GM12864 (cell line): ENCODE measurements at regions not wholly inside any gene's neighbourhood (a gene's known extent, or its start where the extent isn't known, plus 50 kb on each side); places are given as distances from the start of the nearest gene placed in this dataset.
A peak's percentile ranks its signal among the peaks of the same experiment; 100 is the strongest.
"Not testable (repeated sequence)": the region's sequence is repeated elsewhere in the genome, so short reads cannot be mapped to it uniquely, and the experiment has no call there.

Experiments used
- DNase-seq: peaks from one replicate; pipeline ENCODE4 v3.0.0-alpha.2; 2011; ENCODE audit warnings: low read depth
- H3K4me3 ChIP-seq: 2 replicates; pipeline ENCODE4 v1.5.1; 2011; ENCODE audit warnings: mild to moderate bottlenecking, low read depth, low read length, control low read depth
- TF ChIP-seq, protein P1 (sequence below): IDR thresholded peaks from 2 replicates; pipeline ENCODE4 v1.5.1; 2011; ENCODE audit warnings: low read depth, mild to moderate bottlenecking, moderate library complexity, low read length, control low read depth, inconsistent platforms; ENCODE audit errors: missing control alignments

- H3K4me3 ChIP-seq: no peak overlapping the region
- TF ChIP-seq, protein P1, sequence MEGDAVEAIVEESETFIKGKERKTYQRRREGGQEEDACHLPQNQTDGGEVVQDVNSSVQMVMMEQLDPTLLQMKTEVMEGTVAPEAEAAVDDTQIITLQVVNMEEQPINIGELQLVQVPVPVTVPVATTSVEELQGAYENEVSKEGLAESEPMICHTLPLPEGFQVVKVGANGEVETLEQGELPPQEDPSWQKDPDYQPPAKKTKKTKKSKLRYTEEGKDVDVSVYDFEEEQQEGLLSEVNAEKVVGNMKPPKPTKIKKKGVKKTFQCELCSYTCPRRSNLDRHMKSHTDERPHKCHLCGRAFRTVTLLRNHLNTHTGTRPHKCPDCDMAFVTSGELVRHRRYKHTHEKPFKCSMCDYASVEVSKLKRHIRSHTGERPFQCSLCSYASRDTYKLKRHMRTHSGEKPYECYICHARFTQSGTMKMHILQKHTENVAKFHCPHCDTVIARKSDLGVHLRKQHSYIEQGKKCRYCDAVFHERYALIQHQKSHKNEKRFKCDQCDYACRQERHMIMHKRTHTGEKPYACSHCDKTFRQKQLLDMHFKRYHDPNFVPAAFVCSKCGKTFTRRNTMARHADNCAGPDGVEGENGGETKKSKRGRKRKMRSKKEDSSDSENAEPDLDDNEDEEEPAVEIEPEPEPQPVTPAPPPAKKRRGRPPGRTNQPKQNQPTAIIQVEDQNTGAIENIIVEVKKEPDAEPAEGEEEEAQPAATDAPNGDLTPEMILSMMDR: no peak
- no peak for DNase-seq
These were observed 111.3 kb downstream of the OR2B2 start for GRCh38 chr6:27800731-27801373.

GRCh38 chr6:27797960-27798359 lies 114.2 kb downstream of the OR2B2 start:
- H3K4me3 ChIP-seq: no peak overlapping the region
- no peak for DNase-seq
- TF ChIP-seq, protein P1: no peak

- not testable (repeated sequence) for DNase-seq, H3K4me3 ChIP-seq
These were observed 115.3 kb downstream of the OR2B2 start for GRCh38 chr6:27796736-27797481.

GRCh38 chr6:27795697-27796494 lies 116.3 kb downstream of the OR2B2 start:
- no peak overlapping the region for H3K4me3 ChIP-seq
- TF ChIP-seq, protein P1: peak; percentile 66
- DNase-seq: no peak

DNA sequence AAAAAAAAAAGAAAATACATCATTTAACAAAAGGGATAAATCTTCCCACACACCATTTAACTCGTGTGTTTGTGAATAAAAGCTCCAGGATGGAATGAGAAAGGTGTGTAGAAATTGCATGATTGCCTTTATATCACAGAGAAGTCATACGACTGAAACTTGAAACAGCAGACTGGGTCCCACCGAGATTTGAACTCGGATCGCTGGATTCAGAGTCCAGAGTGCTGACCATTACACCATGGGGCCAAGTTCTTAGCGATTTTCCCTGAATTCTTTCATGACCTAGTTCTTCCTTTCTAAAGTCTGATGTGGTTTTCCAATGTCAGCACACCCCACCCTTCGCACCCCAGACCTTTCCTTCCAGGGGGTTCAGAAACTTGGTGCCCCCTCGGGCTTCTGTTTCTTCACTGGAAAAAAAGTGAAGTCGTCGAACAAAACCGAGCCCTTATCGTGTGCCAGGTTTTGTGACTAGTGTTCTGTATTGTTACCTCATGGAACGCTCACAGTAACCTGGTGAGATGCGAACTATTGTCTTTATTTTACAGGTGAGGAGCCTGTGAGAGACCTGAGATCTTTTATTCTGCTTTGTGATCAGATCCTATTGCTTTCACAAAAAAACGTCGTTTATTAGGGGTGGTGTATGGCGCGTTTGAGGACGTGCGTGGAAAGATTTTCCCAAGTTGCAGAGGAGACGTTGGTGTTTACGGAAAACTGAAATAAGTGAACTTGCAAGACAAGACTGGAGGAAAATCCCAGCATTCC lies 120.8 kb downstream of the OR2B2 start:
- TF ChIP-seq, protein P1: no peak
- DNase-seq: no peak
- peak overlapping the region; percentile 58 for H3K4me3 ChIP-seq

GRCh38 chr6:27788376-27788775 lies 123.8 kb downstream of the OR2B2 start:
- not testable (repeated sequence) for H3K4me3 ChIP-seq, DNase-seq

- TF ChIP-seq, protein P1: no peak
- no peak for DNase-seq
- no peak overlapping the region for H3K4me3 ChIP-seq
These were observed 126.1 kb downstream of the OR2B2 start for GRCh38 chr6:27786048-27786447.
